ENCODE measurements at regions not wholly inside any gene's neighbourhood (a gene's known extent, or its start where the extent isn't known, plus 50 kb on each side); places are given as distances from the start of the nearest gene placed in this dataset.
"Not testable (repeated sequence)": the region's sequence is repeated elsewhere in the genome, so short reads cannot be mapped to it uniquely, and the experiment has no call there.

DNA sequence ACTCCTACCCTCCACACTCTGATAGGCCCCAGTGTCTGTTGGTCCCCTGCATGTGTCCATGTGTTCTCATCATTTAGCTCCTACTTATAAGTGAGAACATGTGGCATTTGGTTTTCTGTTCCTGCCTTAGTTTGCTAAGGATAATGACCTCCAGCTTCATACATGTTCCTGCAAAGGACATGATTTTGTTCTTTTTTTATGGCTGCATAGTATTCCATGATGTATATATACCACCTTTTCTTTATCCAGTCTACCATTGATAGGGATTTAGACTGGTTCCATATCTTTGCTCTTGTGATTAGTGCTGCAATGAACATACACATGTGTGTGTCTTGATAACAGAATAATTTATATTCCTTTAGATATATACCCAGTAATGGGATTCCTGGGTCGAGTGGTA lies 67.9 kb downstream of the MSX2 start:
- TF ChIP-seq, protein P1, sequence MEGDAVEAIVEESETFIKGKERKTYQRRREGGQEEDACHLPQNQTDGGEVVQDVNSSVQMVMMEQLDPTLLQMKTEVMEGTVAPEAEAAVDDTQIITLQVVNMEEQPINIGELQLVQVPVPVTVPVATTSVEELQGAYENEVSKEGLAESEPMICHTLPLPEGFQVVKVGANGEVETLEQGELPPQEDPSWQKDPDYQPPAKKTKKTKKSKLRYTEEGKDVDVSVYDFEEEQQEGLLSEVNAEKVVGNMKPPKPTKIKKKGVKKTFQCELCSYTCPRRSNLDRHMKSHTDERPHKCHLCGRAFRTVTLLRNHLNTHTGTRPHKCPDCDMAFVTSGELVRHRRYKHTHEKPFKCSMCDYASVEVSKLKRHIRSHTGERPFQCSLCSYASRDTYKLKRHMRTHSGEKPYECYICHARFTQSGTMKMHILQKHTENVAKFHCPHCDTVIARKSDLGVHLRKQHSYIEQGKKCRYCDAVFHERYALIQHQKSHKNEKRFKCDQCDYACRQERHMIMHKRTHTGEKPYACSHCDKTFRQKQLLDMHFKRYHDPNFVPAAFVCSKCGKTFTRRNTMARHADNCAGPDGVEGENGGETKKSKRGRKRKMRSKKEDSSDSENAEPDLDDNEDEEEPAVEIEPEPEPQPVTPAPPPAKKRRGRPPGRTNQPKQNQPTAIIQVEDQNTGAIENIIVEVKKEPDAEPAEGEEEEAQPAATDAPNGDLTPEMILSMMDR (IDR thresholded peaks at IDR 0.05 in 8 of 11, conservative IDR thresholded peaks at IDR 0.05 in 3 of 11) = not testable (repeated sequence)
- not testable (repeated sequence) for TF ChIP-seq POLR2A (IDR thresholded peaks at IDR 0.05)

Data from spleen (tissue), 7 donors.